HL-60 (cell line): ENCODE measurements at regions not wholly inside any gene's neighbourhood (a gene's known extent, or its start where the extent isn't known, plus 50 kb on each side); places are given as distances from the start of the nearest gene placed in this dataset.

Experiments
- DNase-seq, 2 experiments: peaks; one replicate each; pipeline ENCODE4 v3.0.0-alpha.2; 2010 to 2020; ENCODE audit warnings: low read depth in 1 of 2, low spot score in 1 of 2
- H3K27ac ChIP-seq: fragments of 250-450 bp; sonication (Bioruptor Pico); replicated peaks from 2 replicates; pipeline ENCODE4 v1.5.1; 2020; ENCODE audit warnings: mild to moderate bottlenecking, moderate library complexity
- H3K27me3 ChIP-seq: fragments of 250-450 bp; sonication (Bioruptor Pico); 2 replicates; pipeline ENCODE4 v1.5.1; 2021; ENCODE audit warnings: mild to moderate bottlenecking, moderate library complexity; ENCODE audit not compliant: insufficient read depth, poor library complexity, severe bottlenecking
- H3K4me3 ChIP-seq: replicated peaks from 2 replicates; pipeline ENCODE4 v1.5.1; 2011; ENCODE audit warnings: mild to moderate bottlenecking, control low read depth, low read length; ENCODE audit not compliant: insufficient read depth
- GABPA ChIP-seq: IDR thresholded peaks from 2 replicates; pipeline ENCODE4 v1.6.1; 2012; ENCODE audit warnings: low read depth
- POLR2AphosphoS5 ChIP-seq: IDR thresholded peaks from 2 replicates; pipeline ENCODE4 v1.6.1; 2012; ENCODE audit warnings: low read depth
- SPI1 ChIP-seq: IDR thresholded peaks from 2 replicates; pipeline ENCODE4 v1.6.1; 2012; ENCODE audit warnings: low read depth, mild to moderate bottlenecking, borderline replicate concordance
- TF ChIP-seq, protein P1 (sequence below): IDR thresholded peaks from 2 replicates; pipeline ENCODE4 v1.6.1; 2012; ENCODE audit warnings: low read depth; ENCODE audit not compliant: insufficient replicate concordance
- TF ChIP-seq, protein P2 (sequence below): IDR thresholded peaks from one replicate; pipeline ENCODE4 v1.5.1; 2011; ENCODE audit warnings: low read length, control low read depth, inconsistent platforms; ENCODE audit not compliant: insufficient read depth

DNA sequence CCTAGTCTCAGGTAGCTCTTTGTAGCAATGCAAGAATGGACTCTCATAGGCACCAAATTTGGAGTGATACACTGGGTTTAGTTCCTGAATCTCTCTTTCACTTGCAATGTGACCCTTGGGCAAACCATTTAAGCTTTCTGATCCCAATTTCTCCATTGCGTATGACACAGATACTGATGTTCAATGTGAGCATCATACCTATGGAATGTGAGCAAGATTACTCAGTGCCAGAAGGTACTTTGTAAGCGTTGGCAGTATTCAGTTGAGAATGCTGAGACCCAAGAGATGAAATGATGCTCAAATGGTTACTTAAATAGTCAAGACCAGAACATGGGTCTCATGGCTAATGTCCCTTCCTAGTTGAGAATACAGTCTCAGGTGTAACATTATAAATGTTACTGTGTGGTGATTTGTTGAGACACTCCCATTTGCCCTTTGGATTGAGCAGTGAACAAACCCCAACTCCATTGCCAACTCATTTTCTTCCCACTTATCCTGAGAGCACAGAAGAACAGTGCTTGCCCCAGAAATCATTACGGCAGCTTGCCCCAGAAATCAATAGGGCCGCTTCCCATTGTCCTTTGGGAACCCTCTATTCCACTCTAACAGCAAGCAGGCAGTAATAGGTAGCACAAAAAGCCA, 134.1 kb downstream of the SOX9 start:
- no peak for DNase-seq
- Histone ChIP-seq H3K27me3 (no peaks in the 10 kb centered on the region), H3K27ac (no peak overlapping the region), H3K4me3 (no peak overlapping the region)
- TF ChIP-seq SPI1, result no peak
- TF ChIP-seq GABPA, result no peak
- no peak for TF ChIP-seq POLR2AphosphoS5
- TF ChIP-seq, protein P1, sequence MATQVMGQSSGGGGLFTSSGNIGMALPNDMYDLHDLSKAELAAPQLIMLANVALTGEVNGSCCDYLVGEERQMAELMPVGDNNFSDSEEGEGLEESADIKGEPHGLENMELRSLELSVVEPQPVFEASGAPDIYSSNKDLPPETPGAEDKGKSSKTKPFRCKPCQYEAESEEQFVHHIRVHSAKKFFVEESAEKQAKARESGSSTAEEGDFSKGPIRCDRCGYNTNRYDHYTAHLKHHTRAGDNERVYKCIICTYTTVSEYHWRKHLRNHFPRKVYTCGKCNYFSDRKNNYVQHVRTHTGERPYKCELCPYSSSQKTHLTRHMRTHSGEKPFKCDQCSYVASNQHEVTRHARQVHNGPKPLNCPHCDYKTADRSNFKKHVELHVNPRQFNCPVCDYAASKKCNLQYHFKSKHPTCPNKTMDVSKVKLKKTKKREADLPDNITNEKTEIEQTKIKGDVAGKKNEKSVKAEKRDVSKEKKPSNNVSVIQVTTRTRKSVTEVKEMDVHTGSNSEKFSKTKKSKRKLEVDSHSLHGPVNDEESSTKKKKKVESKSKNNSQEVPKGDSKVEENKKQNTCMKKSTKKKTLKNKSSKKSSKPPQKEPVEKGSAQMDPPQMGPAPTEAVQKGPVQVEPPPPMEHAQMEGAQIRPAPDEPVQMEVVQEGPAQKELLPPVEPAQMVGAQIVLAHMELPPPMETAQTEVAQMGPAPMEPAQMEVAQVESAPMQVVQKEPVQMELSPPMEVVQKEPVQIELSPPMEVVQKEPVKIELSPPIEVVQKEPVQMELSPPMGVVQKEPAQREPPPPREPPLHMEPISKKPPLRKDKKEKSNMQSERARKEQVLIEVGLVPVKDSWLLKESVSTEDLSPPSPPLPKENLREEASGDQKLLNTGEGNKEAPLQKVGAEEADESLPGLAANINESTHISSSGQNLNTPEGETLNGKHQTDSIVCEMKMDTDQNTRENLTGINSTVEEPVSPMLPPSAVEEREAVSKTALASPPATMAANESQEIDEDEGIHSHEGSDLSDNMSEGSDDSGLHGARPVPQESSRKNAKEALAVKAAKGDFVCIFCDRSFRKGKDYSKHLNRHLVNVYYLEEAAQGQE, result no peak
- TF ChIP-seq, protein P2, sequence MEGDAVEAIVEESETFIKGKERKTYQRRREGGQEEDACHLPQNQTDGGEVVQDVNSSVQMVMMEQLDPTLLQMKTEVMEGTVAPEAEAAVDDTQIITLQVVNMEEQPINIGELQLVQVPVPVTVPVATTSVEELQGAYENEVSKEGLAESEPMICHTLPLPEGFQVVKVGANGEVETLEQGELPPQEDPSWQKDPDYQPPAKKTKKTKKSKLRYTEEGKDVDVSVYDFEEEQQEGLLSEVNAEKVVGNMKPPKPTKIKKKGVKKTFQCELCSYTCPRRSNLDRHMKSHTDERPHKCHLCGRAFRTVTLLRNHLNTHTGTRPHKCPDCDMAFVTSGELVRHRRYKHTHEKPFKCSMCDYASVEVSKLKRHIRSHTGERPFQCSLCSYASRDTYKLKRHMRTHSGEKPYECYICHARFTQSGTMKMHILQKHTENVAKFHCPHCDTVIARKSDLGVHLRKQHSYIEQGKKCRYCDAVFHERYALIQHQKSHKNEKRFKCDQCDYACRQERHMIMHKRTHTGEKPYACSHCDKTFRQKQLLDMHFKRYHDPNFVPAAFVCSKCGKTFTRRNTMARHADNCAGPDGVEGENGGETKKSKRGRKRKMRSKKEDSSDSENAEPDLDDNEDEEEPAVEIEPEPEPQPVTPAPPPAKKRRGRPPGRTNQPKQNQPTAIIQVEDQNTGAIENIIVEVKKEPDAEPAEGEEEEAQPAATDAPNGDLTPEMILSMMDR, result no peak

DNA sequence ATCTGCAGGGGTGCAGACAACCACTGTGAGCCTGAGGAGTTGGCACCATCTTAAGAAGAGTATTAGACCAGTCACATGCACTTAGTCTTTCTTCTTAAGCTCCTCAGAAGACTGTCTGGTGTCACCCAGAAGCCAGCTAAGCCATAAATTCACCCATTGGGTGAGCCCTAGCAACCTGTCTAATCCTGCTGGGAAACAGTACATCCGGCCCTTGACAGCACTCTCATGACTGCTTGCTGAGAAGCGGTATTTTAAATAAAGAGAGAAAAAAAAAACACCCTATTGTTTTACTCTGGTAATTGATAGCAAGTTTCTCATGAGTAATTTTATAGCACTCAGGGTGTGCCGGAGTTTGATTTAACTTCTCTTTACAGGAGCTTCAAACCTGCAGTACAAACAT, 134.7 kb downstream of the SOX9 start:
- Histone ChIP-seq H3K27me3 (no peaks in the 10 kb centered on the region), H3K27ac (no peak overlapping the region), H3K4me3 (no peak overlapping the region)
- TF ChIP-seq SPI1, result no peak
- no peak for TF ChIP-seq GABPA
- TF ChIP-seq, protein P2, result no peak
- TF ChIP-seq, protein P1, result no peak
- no peak for TF ChIP-seq POLR2AphosphoS5
- no peak for DNase-seq

DNA sequence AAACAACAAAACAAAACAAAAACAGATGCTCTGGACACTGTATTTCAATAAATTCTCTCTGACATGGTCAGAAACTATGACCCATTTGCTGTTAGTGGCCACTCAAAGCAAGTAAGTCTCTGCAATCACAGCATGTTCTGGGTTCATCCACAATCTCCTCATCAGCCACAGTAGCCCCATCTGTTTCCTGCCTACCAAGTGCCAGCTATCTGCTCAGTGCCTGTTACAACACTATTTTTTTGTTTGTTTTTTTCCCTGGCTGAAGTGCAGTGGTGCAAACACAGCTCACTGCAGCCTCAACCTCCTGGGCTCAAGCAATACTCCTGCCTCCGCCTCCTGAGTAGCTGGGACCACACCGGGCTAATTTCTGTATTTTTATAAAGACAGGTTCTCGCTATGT, 137.9 kb downstream of the SOX9 start:
- TF ChIP-seq, protein P2, result no peak
- no peak for TF ChIP-seq POLR2AphosphoS5
- TF ChIP-seq GABPA, result no peak
- no peak for TF ChIP-seq SPI1
- TF ChIP-seq, protein P1, result no peak
- DNase-seq, result no peak

More for the DNA sequence above, 137.9 kb downstream of the SOX9 start:
- H3K27ac ChIP-seq, result no peak overlapping the region
- no peaks in the 10 kb centered on the region for H3K27me3 ChIP-seq
- no peak overlapping the region for H3K4me3 ChIP-seq
